ENCODE measurements at regions not wholly inside any gene's neighbourhood (a gene's known extent, or its start where the extent isn't known, plus 50 kb on each side); places are given as distances from the start of the nearest gene placed in this dataset.

DNA sequence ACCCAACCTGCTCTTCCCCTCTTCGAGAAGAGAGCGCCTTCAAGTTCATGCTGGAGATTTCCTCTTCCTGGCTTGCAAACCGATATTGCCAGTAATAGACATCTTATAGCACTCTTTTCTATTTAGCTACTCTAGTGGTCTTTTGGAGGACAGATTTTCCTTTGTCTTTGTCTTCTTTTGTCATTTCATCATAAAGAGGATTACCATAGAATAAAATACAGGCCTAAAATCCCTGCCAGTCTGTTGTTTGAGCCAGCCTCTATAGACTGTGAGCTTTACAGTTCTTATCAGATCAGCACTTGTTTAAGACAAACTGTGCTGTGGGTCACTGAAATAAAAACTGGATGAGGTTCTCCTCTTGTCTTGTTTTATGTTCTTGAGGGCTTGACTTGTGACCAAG is 802.8 kb downstream of the NR2F1-AS1 start:
- Mint-ChIP-seq H3K36me3 (ENCODE audit: insufficient read depth in 2 of 2) (peaks cover 0 to 2% of the 10 kb centered on the region in 2 donors), H3K4me1 (ENCODE audit: low read depth) (no peaks in the 10 kb centered on the region), H3K27me3 (ENCODE audit: low read depth) (no peaks in the 10 kb centered on the region), H3K4me3 (no peak overlapping the region), H3K9me3 (peaks cover 4% of the 10 kb centered on the region in 2 donors), H3K27ac (no peak overlapping the region)
- ATAC-seq (replicated peaks in 1 of 2) (no peak), DNase-seq (no peak)

- Mint-ChIP-seq H3K27me3 (ENCODE audit: low read depth) (no peaks in the 10 kb centered on the region), H3K36me3 (ENCODE audit: insufficient read depth in 2 of 2) (peaks cover 0 to 2% of the 10 kb centered on the region in 2 donors), H3K9me3 (peaks cover 4% of the 10 kb centered on the region in 2 donors), H3K27ac (no peak overlapping the region), H3K4me3 (no peak overlapping the region), H3K4me1 (ENCODE audit: low read depth) (no peaks in the 10 kb centered on the region)
- ATAC-seq (replicated peaks in 1 of 2) = no peak
- no peak for DNase-seq
These were observed 803.6 kb downstream of the NR2F1-AS1 start for GRCh38 chr5:92777421-92777820.

- ATAC-seq (replicated peaks in 1 of 2) (no peak), DNase-seq (no peak)
- Mint-ChIP-seq H3K27ac (no peak overlapping the region), H3K36me3 (ENCODE audit: insufficient read depth in 2 of 2) (peaks cover 0 to 2% of the 10 kb centered on the region in 2 donors), H3K4me1 (ENCODE audit: low read depth) (no peaks in the 10 kb centered on the region), H3K4me3 (no peak overlapping the region), H3K27me3 (ENCODE audit: low read depth) (no peaks in the 10 kb centered on the region), H3K9me3 (peaks cover 4 to 7% of the 10 kb centered on the region in 2 donors)
These were observed 805.1 kb downstream of the NR2F1-AS1 start for GRCh38 chr5:92775711-92776615.

DNA sequence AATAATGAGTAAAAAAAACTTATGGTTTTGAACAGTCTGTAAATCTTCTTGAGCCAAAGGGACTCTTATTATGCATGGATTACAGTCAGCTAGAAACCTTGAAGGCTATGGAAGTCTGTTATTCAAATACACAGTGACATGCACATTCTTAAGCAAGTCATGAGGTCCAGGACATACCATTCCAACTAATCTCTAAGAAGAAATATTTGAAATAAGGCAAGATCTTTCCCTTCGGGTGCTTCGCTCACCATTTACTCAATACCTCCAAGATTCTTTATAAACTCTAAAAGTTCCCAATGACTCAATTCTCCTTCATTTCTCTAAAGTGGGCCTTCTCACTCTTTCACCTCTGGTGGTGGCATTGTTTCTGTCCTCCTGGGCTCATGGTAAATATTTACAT is 811.0 kb downstream of the NR2F1-AS1 start:
- ATAC-seq (replicated peaks in 1 of 2) (no peak), DNase-seq (no peak)
- Mint-ChIP-seq H3K27ac (no peak overlapping the region), H3K36me3 (ENCODE audit: insufficient read depth in 2 of 2) (no peaks in the 10 kb centered on the region), H3K4me3 (no peak overlapping the region), H3K27me3 (ENCODE audit: low read depth) (no peaks in the 10 kb centered on the region), H3K4me1 (ENCODE audit: low read depth) (no peaks in the 10 kb centered on the region), H3K9me3 (peaks cover under 1 to 7% of the 10 kb centered on the region in 2 donors)

DNA sequence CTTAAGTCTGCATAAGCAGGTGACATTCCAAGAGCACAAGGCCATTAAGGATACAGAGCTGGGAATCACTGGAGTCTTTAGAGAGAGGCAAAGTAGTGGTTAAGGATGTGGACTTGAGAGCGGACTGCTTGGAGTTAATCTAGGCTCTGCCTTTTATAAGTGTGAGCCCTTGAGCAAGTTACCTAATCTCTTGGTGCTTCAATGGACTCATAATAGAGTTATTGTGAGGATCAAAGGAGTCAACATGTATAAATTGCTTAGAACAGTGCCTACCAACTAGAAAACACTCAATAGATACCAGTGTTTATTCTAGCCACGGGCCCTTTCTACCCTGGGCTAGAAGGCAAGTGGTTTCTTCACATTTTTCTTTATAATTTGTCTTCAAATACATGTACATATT is 819.4 kb downstream of the NR2F1-AS1 start:
- H3K36me3 Mint-ChIP-seq (ENCODE audit: insufficient read depth in 2 of 2) = no peaks in the 10 kb centered on the region
- no peak for DNase-seq
- no peak overlapping the region for H3K4me3 Mint-ChIP-seq
- H3K27me3 Mint-ChIP-seq (ENCODE audit: low read depth) = no peaks in the 10 kb centered on the region
- no peak overlapping the region for H3K27ac Mint-ChIP-seq
- H3K4me1 Mint-ChIP-seq (ENCODE audit: low read depth) = no peaks in the 10 kb centered on the region
- no peak for ATAC-seq (replicated peaks in 1 of 2)
- peaks cover 0 to 3% of the 10 kb centered on the region in 2 donors for H3K9me3 Mint-ChIP-seq

- no peaks in the 10 kb centered on the region for H3K27me3 Mint-ChIP-seq (ENCODE audit: low read depth)
- H3K4me3 Mint-ChIP-seq = no peak overlapping the region
- no peak for DNase-seq
- H3K36me3 Mint-ChIP-seq (ENCODE audit: insufficient read depth in 2 of 2) = no peaks in the 10 kb centered on the region
- no peak overlapping the region for H3K27ac Mint-ChIP-seq
- H3K4me1 Mint-ChIP-seq (ENCODE audit: low read depth) = no peaks in the 10 kb centered on the region
- H3K9me3 Mint-ChIP-seq = peaks cover 0 to 3% of the 10 kb centered on the region in 2 donors
- no peak for ATAC-seq (replicated peaks in 1 of 2)
These were observed 820.5 kb downstream of the NR2F1-AS1 start for GRCh38 chr5:92760550-92760949.

GRCh38 chr5:92758552-92758951 is 822.5 kb downstream of the NR2F1-AS1 start:
- ATAC-seq (replicated peaks in 1 of 2) (no peak), DNase-seq (no peak)
- Mint-ChIP-seq H3K4me1 (ENCODE audit: low read depth) (no peaks in the 10 kb centered on the region), H3K27ac (no peak overlapping the region), H3K9me3 (peaks cover 1 to 2% of the 10 kb centered on the region in 2 donors), H3K27me3 (ENCODE audit: low read depth) (no peaks in the 10 kb centered on the region), H3K4me3 (no peak overlapping the region), H3K36me3 (ENCODE audit: insufficient read depth in 2 of 2) (no peaks in the 10 kb centered on the region)

- H3K9me3 Mint-ChIP-seq = peaks cover 0 to 3% of the 10 kb centered on the region in 2 donors
- no peak overlapping the region for H3K27ac Mint-ChIP-seq
- no peaks in the 10 kb centered on the region for H3K36me3 Mint-ChIP-seq (ENCODE audit: insufficient read depth in 2 of 2)
- H3K27me3 Mint-ChIP-seq (ENCODE audit: low read depth) = no peaks in the 10 kb centered on the region
- ATAC-seq (replicated peaks in 1 of 2) (no peak), DNase-seq (no peak)
- no peaks in the 10 kb centered on the region for H3K4me1 Mint-ChIP-seq (ENCODE audit: low read depth)
- H3K4me3 Mint-ChIP-seq = no peak overlapping the region
These were observed 831.1 kb downstream of the NR2F1-AS1 start for GRCh38 chr5:92749943-92750342.

- peaks cover 0 to 2% of the 10 kb centered on the region in 2 donors for H3K9me3 Mint-ChIP-seq
- no peaks in the 10 kb centered on the region for H3K27me3 Mint-ChIP-seq (ENCODE audit: low read depth)
- no peaks in the 10 kb centered on the region for H3K4me1 Mint-ChIP-seq (ENCODE audit: low read depth)
- no peak for DNase-seq
- H3K36me3 Mint-ChIP-seq (ENCODE audit: insufficient read depth in 2 of 2) = no peaks in the 10 kb centered on the region
- H3K27ac Mint-ChIP-seq = no peak overlapping the region
- no peak for ATAC-seq (replicated peaks in 1 of 2)
- no peak overlapping the region for H3K4me3 Mint-ChIP-seq
These were observed 832.8 kb downstream of the NR2F1-AS1 start for GRCh38 chr5:92748072-92748676.

DNA sequence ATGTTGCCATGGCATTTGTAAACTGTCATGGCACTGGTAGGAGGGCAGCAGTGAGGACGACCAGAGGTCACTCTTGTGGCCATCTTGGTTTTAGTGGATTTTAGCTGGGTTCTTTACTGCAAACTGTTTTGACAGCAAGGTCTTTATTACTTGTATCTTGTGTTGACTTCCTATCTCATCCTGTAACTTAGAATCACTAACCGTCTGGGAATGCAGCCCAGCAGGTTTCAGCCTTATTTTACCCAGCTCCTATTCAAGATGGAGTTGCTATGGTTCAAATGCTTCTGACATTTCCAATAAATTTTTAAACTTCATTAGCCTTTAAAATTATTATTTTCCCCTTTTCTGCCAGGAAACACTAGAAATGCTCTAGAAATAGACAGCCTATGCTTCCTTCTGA is 839.1 kb downstream of the NR2F1-AS1 start:
- Mint-ChIP-seq H3K27ac (no peak overlapping the region), H3K27me3 (ENCODE audit: low read depth) (no peaks in the 10 kb centered on the region)
- no peak for ATAC-seq (replicated peaks in 1 of 2)

GRCh38 chr5:92734211-92734940 is 846.6 kb downstream of the NR2F1-AS1 start:
- no peak overlapping the region for H3K27ac Mint-ChIP-seq
- H3K4me1 Mint-ChIP-seq (ENCODE audit: low read depth) = no peaks in the 10 kb centered on the region
- peaks cover 0 to 4% of the 10 kb centered on the region in 2 donors for H3K9me3 Mint-ChIP-seq
- no peaks in the 10 kb centered on the region for H3K27me3 Mint-ChIP-seq (ENCODE audit: low read depth)
- DNase-seq (no peak), ATAC-seq (replicated peaks in 1 of 2) (no peak)
- no peak overlapping the region for H3K4me3 Mint-ChIP-seq
- no peaks in the 10 kb centered on the region for H3K36me3 Mint-ChIP-seq (ENCODE audit: insufficient read depth in 2 of 2)

More for the DNA sequence above, 839.1 kb downstream of the NR2F1-AS1 start:
- H3K36me3 Mint-ChIP-seq (ENCODE audit: insufficient read depth in 2 of 2) = no peaks in the 10 kb centered on the region
- H3K4me1 Mint-ChIP-seq (ENCODE audit: low read depth) = no peaks in the 10 kb centered on the region
- peaks cover 0 to 1% of the 10 kb centered on the region in 2 donors for H3K9me3 Mint-ChIP-seq
- DNase-seq = no peak
- H3K4me3 Mint-ChIP-seq = no peak overlapping the region

- Mint-ChIP-seq H3K4me3 (no peak overlapping the region), H3K27ac (no peak overlapping the region), H3K4me1 (ENCODE audit: low read depth) (no peaks in the 10 kb centered on the region), H3K27me3 (ENCODE audit: low read depth) (no peaks in the 10 kb centered on the region), H3K9me3 (peaks cover 0 to 2% of the 10 kb centered on the region in 2 donors), H3K36me3 (ENCODE audit: insufficient read depth in 2 of 2) (no peaks in the 10 kb centered on the region)
- no peak for ATAC-seq (replicated peaks in 1 of 2)
- DNase-seq = no peak
These were observed 850.5 kb downstream of the NR2F1-AS1 start for GRCh38 chr5:92730486-92730885.

GRCh38 chr5:92729088-92729487 is 851.9 kb downstream of the NR2F1-AS1 start:
- ATAC-seq (replicated peaks in 1 of 2) = no peak
- no peak for DNase-seq
- H3K9me3 Mint-ChIP-seq = peaks cover 2 to 5% of the 10 kb centered on the region in 2 donors
- H3K36me3 Mint-ChIP-seq (ENCODE audit: insufficient read depth in 2 of 2) = no peaks in the 10 kb centered on the region
- H3K4me3 Mint-ChIP-seq = no peak overlapping the region
- H3K27ac Mint-ChIP-seq = no peak overlapping the region
- H3K27me3 Mint-ChIP-seq (ENCODE audit: low read depth) = no peaks in the 10 kb centered on the region
- H3K4me1 Mint-ChIP-seq (ENCODE audit: low read depth) = no peaks in the 10 kb centered on the region
